ENCODE measurements at regions not wholly inside any gene's neighbourhood (a gene's known extent, or its start where the extent isn't known, plus 50 kb on each side); places are given as distances from the start of the nearest gene placed in this dataset.

- no peak overlapping the region for H3K27ac Mint-ChIP-seq
- H3K4me3 Mint-ChIP-seq: no peak overlapping the region
- no peaks in the 10 kb centered on the region for H3K36me3 Mint-ChIP-seq
- no peaks in the 10 kb centered on the region for H3K27me3 Mint-ChIP-seq
- no peaks in the 10 kb centered on the region for H3K4me1 Mint-ChIP-seq
- H3K9me3 Mint-ChIP-seq: no peaks in the 10 kb centered on the region
Observed at GRCh38 chr2:221337957-221338685, 234.0 kb downstream of the EPHA4 start.

- Mint-ChIP-seq H3K9me3 (no peaks in the 10 kb centered on the region), H3K36me3 (no peaks in the 10 kb centered on the region), H3K4me1 (no peaks in the 10 kb centered on the region), H3K27ac (no peak overlapping the region), H3K27me3 (no peaks in the 10 kb centered on the region), H3K4me3 (no peak overlapping the region)
Observed at GRCh38 chr2:221342388-221342787, 229.7 kb downstream of the EPHA4 start.

- H3K4me1 Mint-ChIP-seq: no peaks in the 10 kb centered on the region
- H3K4me3 Mint-ChIP-seq: no peak overlapping the region
- H3K36me3 Mint-ChIP-seq: no peaks in the 10 kb centered on the region
Observed at GRCh38 chr2:221343524-221343923, 228.6 kb downstream of the EPHA4 start.

DNA sequence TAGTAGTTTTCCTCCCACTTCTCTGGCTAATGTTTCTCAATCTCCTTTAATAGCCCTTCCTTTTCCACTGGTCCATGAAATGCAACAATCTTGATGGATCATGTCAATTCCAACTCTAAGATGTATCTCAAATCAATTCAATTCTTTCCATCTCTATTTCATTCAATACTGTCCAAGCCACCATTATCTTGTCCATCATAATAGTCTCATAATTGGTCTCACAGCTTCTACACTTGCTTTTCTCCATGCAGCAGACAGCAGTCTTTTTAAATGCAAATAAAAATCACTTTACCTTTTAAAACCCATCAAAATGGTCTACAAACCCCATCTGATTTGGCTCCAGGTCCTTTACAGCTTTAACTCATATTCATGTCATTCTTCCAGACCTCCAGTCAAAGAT lies 226.6 kb downstream of the EPHA4 start:
- H3K4me3 Mint-ChIP-seq: no peak overlapping the region
- H3K4me1 Mint-ChIP-seq: no peaks in the 10 kb centered on the region
- H3K36me3 Mint-ChIP-seq: no peaks in the 10 kb centered on the region
- no peaks in the 10 kb centered on the region for H3K9me3 Mint-ChIP-seq
- H3K27ac Mint-ChIP-seq: no peak overlapping the region
- H3K27me3 Mint-ChIP-seq: peaks cover 1% of the 10 kb centered on the region

More at GRCh38 chr2:221343524-221343923, 228.6 kb downstream of the EPHA4 start:
- peaks cover 1% of the 10 kb centered on the region for H3K27me3 Mint-ChIP-seq
- no peak overlapping the region for H3K27ac Mint-ChIP-seq
- no peaks in the 10 kb centered on the region for H3K9me3 Mint-ChIP-seq

DNA sequence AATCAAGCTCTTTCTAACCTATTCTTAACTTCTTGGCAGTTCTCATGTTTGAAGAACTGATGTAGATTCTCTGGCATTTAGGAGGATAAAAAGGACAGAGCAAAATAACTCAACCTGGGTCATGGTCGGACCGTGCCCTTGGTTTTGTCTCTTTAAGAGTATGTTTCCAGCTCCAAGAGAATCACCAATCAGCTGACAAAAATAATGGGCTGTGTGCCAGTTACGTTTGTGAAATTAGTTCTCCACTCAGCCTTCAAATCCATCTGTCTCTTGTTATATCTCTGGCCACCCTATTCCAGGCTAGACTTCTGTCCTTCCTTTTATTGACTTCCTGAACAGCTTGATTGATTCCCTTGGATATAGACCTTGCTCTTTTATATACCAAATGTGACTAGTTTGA lies 225.7 kb downstream of the EPHA4 start:
- Mint-ChIP-seq H3K4me3 (no peak overlapping the region), H3K36me3 (no peaks in the 10 kb centered on the region), H3K4me1 (no peaks in the 10 kb centered on the region), H3K27me3 (peaks cover 1% of the 10 kb centered on the region), H3K9me3 (no peaks in the 10 kb centered on the region), H3K27ac (no peak overlapping the region)

DNA sequence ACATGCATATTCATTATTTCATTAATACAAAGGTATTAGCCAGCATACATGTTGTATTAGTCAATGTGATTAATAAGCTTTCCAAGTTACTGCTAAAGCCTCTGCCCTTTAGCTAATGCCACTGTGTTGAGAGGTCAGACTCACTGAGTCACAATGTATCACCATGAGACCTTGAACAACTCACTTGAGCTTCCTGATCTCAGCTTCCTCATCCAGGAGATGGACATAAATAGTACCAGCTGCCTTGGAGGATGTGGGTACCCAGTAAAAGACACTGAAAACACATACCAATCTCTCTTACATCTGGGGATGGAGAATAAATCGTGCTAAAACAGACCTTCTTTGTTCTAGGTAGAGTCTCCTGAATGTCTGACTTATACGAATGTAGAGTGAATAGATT lies 224.6 kb downstream of the EPHA4 start:
- H3K27me3 Mint-ChIP-seq: peaks cover 1% of the 10 kb centered on the region
- H3K4me1 Mint-ChIP-seq: no peaks in the 10 kb centered on the region
- H3K9me3 Mint-ChIP-seq: no peaks in the 10 kb centered on the region
- no peak overlapping the region for H3K4me3 Mint-ChIP-seq
- H3K36me3 Mint-ChIP-seq: no peaks in the 10 kb centered on the region
- H3K27ac Mint-ChIP-seq: no peak overlapping the region

DNA sequence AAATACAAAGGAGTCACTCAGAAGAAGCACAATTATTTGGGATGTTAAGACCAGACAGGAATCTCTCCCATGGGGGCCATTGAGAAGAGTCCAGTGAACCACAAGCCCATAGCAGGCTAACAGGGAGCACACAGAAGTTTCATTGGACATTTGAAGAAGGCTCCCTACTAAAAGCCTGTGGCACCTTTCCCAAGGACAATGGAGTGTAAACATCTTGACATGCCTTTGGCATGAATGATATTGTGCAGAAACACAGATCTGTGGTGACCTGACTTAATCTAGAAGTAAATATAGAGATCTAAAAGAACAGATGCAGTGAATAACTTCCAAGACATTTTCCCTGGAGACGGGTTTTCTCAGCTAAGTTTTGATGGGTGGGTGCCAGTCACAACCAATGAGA lies 221.5 kb downstream of the EPHA4 start:
- Mint-ChIP-seq H3K27me3 (peaks cover 3% of the 10 kb centered on the region), H3K9me3 (no peaks in the 10 kb centered on the region), H3K36me3 (no peaks in the 10 kb centered on the region), H3K4me3 (no peak overlapping the region), H3K27ac (no peak overlapping the region), H3K4me1 (no peaks in the 10 kb centered on the region)

DNA sequence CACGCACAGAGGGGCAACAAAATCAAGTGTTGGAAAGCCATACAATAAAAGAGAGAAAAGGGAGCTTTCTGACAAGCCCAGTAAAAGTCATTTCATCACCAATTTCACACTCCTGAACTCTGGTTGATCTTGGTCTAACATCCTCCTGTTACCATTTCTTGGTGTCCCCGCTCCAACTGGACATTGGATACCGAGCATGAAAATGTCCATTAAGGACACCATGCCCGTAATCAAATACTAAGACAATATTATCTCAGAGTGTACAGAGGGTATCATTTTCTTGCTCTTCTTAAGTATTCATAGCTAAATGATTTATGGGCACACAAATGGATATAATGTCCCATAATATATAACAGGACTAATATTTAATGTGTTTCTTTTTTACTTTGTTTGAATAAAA lies 218.9 kb downstream of the EPHA4 start:
- Mint-ChIP-seq H3K27ac (no peak overlapping the region), H3K27me3 (peaks cover 1% of the 10 kb centered on the region), H3K36me3 (no peaks in the 10 kb centered on the region), H3K4me1 (no peaks in the 10 kb centered on the region), H3K4me3 (no peak overlapping the region), H3K9me3 (no peaks in the 10 kb centered on the region)

DNA sequence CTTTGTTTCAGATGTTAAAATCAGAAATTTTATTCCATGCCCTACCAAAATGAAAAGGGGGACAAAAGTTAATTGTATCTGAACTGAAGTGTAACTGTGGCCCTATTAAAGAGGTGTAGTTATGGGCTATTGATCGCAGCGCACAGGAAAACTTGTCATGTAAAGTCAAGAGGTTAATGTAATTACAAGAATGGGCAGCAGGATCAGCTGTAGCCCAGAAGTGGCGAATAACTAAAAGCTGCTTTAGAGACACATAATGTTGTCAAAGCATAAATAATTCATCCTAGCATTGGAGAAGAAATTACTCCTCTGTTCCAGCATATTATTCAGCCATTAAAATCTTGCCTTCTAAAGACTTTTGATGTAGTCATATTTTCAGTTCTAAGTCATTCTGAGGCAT lies 211.8 kb downstream of the EPHA4 start:
- Mint-ChIP-seq H3K4me1 (no peaks in the 10 kb centered on the region), H3K27ac (no peak overlapping the region), H3K9me3 (no peaks in the 10 kb centered on the region), H3K27me3 (no peaks in the 10 kb centered on the region), H3K36me3 (no peaks in the 10 kb centered on the region), H3K4me3 (no peak overlapping the region)

DNA sequence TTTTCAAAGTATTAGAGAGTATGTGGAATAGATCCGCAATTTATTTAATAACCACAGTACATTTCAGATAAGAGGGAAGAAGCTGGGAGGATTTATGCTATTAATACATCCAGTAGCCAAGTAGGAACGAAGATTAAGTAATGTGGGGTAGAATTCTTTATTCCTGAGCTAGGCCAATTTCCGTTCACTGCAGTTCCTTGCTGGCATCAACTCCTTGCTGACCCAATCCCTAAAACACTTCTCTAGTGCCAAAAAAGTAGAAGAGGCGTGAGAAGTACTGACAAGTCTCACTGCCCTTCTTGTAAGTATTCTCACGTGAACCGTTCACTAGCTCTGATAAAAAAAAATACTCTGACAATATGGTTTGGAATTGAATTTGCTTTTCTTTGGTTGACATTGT lies 211.4 kb downstream of the EPHA4 start:
- Mint-ChIP-seq H3K27ac (no peak overlapping the region), H3K4me1 (no peaks in the 10 kb centered on the region)

DNA sequence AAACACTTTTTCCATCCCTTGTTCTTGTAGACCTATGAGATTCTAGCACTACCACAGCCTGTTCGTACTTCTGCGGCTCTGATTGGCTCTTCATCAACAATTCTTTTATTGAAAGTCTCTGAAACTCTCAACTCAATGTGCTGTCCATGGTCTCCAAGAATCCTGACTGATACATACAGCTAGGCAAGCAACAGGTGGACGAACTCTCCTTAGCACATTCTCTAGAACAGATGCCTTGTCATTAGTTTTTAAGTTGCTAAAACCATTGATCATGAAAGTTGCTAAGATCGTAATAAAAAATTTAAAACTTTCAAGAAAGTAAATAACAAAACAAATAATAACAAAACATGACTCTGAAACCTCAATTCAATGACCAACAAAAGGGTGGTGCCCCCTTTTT lies 210.5 kb downstream of the EPHA4 start:
- H3K27me3 Mint-ChIP-seq: no peaks in the 10 kb centered on the region
- no peaks in the 10 kb centered on the region for H3K9me3 Mint-ChIP-seq
- H3K4me1 Mint-ChIP-seq: no peaks in the 10 kb centered on the region
- no peaks in the 10 kb centered on the region for H3K36me3 Mint-ChIP-seq
- H3K27ac Mint-ChIP-seq: no peak overlapping the region
- no peak overlapping the region for H3K4me3 Mint-ChIP-seq

More for the DNA sequence above, 211.4 kb downstream of the EPHA4 start:
- H3K9me3 Mint-ChIP-seq: no peaks in the 10 kb centered on the region
- no peak overlapping the region for H3K4me3 Mint-ChIP-seq
- H3K36me3 Mint-ChIP-seq: no peaks in the 10 kb centered on the region
- H3K27me3 Mint-ChIP-seq: no peaks in the 10 kb centered on the region

DNA sequence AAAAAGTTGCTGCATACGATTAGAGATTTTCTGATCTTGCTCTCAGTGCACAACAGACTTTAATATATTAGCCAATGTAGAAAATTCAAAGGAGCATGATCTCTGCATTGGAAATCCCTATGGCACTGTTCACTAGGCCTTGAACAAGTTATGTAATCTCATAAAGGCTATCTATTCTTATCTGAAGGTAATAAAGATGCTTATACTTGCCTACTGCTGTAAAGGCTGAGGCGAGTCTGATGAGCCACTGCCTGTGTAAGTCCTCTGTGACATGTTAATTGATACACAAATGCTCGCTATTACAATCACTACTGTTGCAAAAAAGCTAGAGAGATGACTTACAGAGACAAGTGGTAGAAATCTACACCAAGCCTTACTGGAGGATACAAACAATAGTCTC lies 207.4 kb downstream of the EPHA4 start:
- H3K9me3 Mint-ChIP-seq: no peaks in the 10 kb centered on the region
- H3K27ac Mint-ChIP-seq: no peak overlapping the region
- peaks cover 1% of the 10 kb centered on the region for H3K27me3 Mint-ChIP-seq
- H3K4me3 Mint-ChIP-seq: no peak overlapping the region
- H3K36me3 Mint-ChIP-seq: no peaks in the 10 kb centered on the region
- no peaks in the 10 kb centered on the region for H3K4me1 Mint-ChIP-seq
